ENCODE measurements at regions not wholly inside any gene's neighbourhood (a gene's known extent, or its start where the extent isn't known, plus 50 kb on each side); places are given as distances from the start of the nearest gene placed in this dataset.

DNA sequence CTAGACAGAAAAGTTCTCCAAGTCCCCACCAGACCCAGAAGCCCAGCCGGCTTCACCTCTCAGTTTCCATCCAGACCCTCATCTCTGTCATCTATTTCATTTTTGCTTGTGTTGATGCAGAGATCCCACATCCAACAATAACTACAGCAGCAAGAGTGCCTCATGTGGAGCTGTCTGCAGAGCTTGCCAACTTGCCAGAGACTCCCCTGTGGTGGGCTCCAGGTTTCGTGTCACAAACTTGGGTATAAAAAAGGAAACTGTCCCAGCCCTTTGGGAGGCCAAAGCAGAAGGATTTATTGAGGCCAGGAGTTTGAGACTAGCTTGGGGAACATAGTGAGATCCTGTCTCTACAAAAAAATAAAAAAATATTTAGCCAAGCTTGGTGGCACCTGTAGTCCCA is 182.4 kb upstream of the ATP10A start:
- POLR2A ChIA-PET = no interaction called here
- TF ChIP-seq FOXS1 (CRISPR knock-in tag; IDR thresholded peaks at IDR 0.05) = no peak
- no peak for TF ChIP-seq RARB (CRISPR knock-in tag; IDR thresholded peaks at IDR 0.05)
- no peak for TF ChIP-seq POLR2AphosphoS2 (conservative IDR thresholded peaks at IDR 0.05; ENCODE audit: low read length)
- no peak for TF ChIP-seq CHD2 (IDR thresholded peaks at IDR 0.05; ENCODE audit: low read length, partially characterized antibody)
- no peak for TF ChIP-seq MAFK (IDR thresholded peaks at IDR 0.05; ENCODE audit: partially characterized antibody)
- no peak for TF ChIP-seq ZNF302 (CRISPR knock-in tag; IDR thresholded peaks at IDR 0.05)
- CTCF ChIA-PET = no interaction called here

DNA sequence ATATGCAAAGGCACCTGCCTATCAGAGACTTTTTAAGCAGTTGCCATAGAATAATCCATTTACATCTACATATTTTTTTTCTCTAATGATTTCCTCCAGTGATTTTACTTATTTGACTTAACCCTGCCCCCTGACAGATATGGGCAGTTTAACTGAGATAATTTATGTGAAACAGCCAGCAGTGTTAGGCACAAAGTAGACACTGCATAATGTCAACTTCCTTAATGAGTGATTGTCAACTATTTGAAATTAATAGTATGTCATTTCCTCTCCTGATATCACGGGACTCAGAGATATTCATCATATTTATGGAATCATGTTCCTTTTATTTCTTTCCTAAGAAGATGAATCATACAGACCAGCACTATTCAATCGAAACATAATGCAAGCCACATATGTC is 179.9 kb upstream of the ATP10A start:
- ChIA-PET CTCF (no interaction called here), POLR2A (no interaction called here)
- Histone ChIP-seq H3K4me1 (no peaks in the 10 kb centered on the region), H3K9me3 (no peaks in the 10 kb centered on the region), H3K4me2 (no peak overlapping the region), H3K4me3 (no peak overlapping the region), H3K27ac (no peak overlapping the region)
- no peak for ATAC-seq
- no peak for DNase-seq (ENCODE audit: low read depth in 1 of 2, low spot score in 1 of 2)
- no peak for FAIRE-seq
- WGBS (ENCODE audit: missing lambda C conversion rate) = 6% methylated on average over 2 of the region's 2 CpGs
- TF ChIP-seq TFCP2L1 (CRISPR knock-in tag; IDR thresholded peaks at IDR 0.05) (no peak), TP53 (CRISPR knock-in tag; IDR thresholded peaks at IDR 0.05) (no peak), HDAC2 (IDR thresholded peaks at IDR 0.05) (no peak), NPAS2 (CRISPR knock-in tag; IDR thresholded peaks at IDR 0.05; ENCODE audit: borderline replicate concordance) (no peak), POLR2AphosphoS2 (conservative IDR thresholded peaks at IDR 0.05; ENCODE audit: low read length) (no peak), FOSL2 (IDR thresholded peaks at IDR 0.05) (no peak), FOSL2 (CRISPR knock-in tag; IDR thresholded peaks at IDR 0.05) (no peak)

More for the DNA sequence above, 182.4 kb upstream of the ATP10A start:
- no peak overlapping the region for H3K4me2 ChIP-seq
- DNase-seq (ENCODE audit: low read depth in 1 of 2, low spot score in 1 of 2) = no peak
- H3K27ac ChIP-seq = no peak overlapping the region
- H3K9me3 ChIP-seq = no peaks in the 10 kb centered on the region
- WGBS (ENCODE audit: missing lambda C conversion rate) = 50% methylated on average over 2 of the region's 2 CpGs
- no peak for FAIRE-seq
- no peaks in the 10 kb centered on the region for H3K4me1 ChIP-seq
- no peak overlapping the region for H3K4me3 ChIP-seq
- ATAC-seq = no peak

DNA sequence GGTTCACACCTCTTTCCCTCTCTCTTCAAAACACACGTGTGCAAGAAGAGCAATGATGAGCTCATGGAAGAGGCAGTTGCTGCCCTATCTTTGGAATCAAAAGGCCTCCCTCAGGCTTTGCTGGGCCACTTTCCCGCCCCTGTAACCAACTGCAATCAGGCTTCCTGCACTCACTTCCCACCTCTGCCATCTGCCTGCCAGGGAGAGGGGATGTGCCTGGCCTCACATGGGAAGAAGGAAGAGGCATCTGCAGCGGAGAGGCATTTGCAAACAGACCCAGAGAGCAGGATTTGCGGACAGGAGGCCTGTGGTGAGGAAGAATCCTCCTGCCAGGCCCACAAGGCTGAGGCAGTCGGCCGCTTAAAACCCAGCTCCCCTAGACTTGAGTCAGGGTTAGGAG is 175.6 kb upstream of the ATP10A start:
- ATAC-seq = no peak
- 44% methylated on average over 6 of the region's 6 CpGs for WGBS (ENCODE audit: missing lambda C conversion rate)

DNA sequence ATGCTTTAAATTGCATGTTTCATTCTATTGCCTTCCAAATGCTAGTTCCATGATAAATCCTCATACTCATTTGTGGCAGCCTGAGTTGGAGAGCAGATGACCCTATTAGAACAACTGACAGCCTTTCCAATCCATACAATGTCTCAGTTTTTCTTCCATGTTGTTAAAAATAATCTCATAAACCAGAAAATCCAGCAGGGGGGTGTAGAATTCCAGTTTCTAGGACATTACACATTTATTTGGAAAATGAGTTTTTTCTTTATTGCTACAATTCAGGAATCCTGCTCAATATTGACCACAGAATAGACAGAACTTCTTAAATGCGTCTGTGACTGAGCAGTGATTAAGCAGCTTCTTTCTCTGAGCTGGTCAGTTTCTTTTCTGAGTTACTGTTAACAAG is 174.2 kb upstream of the ATP10A start:
- ATAC-seq = no peak

More for the DNA sequence above, 175.6 kb upstream of the ATP10A start:
- TF ChIP-seq HOXB13 (CRISPR knock-in tag; IDR thresholded peaks at IDR 0.05; ENCODE audit: low read depth) (no peak), HEYL (CRISPR knock-in tag; IDR thresholded peaks at IDR 0.05) (no peak), NR3C1 (IDR thresholded peaks at IDR 0.05) (no peak), RNF2 (IDR thresholded peaks at IDR 0.05; ENCODE audit: borderline replicate concordance, low read depth) (no peak), RAD21 (conservative IDR thresholded peaks at IDR 0.05 in 1 of 2, IDR thresholded peaks at IDR 0.05 in 1 of 2) (no peak)
- TF ChIP-seq, protein P1, sequence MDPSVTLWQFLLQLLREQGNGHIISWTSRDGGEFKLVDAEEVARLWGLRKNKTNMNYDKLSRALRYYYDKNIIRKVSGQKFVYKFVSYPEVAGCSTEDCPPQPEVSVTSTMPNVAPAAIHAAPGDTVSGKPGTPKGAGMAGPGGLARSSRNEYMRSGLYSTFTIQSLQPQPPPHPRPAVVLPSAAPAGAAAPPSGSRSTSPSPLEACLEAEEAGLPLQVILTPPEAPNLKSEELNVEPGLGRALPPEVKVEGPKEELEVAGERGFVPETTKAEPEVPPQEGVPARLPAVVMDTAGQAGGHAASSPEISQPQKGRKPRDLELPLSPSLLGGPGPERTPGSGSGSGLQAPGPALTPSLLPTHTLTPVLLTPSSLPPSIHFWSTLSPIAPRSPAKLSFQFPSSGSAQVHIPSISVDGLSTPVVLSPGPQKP (IDR thresholded peaks at IDR 0.05; ENCODE audit: low read depth, low read length) = no peak
- no peak overlapping the region for H3K4me3 ChIP-seq
- H3K4me2 ChIP-seq = no peak overlapping the region
- no peak for DNase-seq (ENCODE audit: low read depth in 1 of 2, low spot score in 1 of 2)
- ChIA-PET POLR2A (no interaction called here), CTCF (no interaction called here)
- no peak overlapping the region for H3K27ac ChIP-seq
- no peaks in the 10 kb centered on the region for H3K9me3 ChIP-seq
- FAIRE-seq = no peak
- no peaks in the 10 kb centered on the region for H3K4me1 ChIP-seq

More for the DNA sequence above, 174.2 kb upstream of the ATP10A start:
- DNase-seq (ENCODE audit: low read depth in 1 of 2, low spot score in 1 of 2) = no peak
- Histone ChIP-seq H3K4me2 (no peak overlapping the region), H3K9me3 (no peaks in the 10 kb centered on the region), H3K4me3 (no peak overlapping the region), H3K27ac (no peak overlapping the region), H3K4me1 (no peaks in the 10 kb centered on the region)
- no peak for FAIRE-seq
- TF ChIP-seq CEBPB (IDR thresholded peaks at IDR 0.05) (no peak), EHF (CRISPR knock-in tag; IDR thresholded peaks at IDR 0.05) (no peak), FOSL2 (IDR thresholded peaks at IDR 0.05) (no peak), FOSL2 (CRISPR knock-in tag; IDR thresholded peaks at IDR 0.05) (no peak), NR3C1 (IDR thresholded peaks at IDR 0.05) (no peak), NFE2L2 (conservative IDR thresholded peaks at IDR 0.05; ENCODE audit: low read length) (no peak), KDM1A (IDR thresholded peaks at IDR 0.05; ENCODE audit: low read depth) (no peak), PHF8 (IDR thresholded peaks at IDR 0.05; ENCODE audit: borderline replicate concordance, low read depth) (no peak), RFX5 (IDR thresholded peaks at IDR 0.05) (no peak), EP300 (IDR thresholded peaks at IDR 0.05) (no peak), TP53 (CRISPR knock-in tag; IDR thresholded peaks at IDR 0.05) (no peak), HEYL (CRISPR knock-in tag; IDR thresholded peaks at IDR 0.05) (no peak), EHMT2 (IDR thresholded peaks at IDR 0.05; ENCODE audit: low read depth) (no peak), ZFP36 (IDR thresholded peaks at IDR 0.05; ENCODE audit: borderline replicate concordance, partially characterized antibody) (no peak), FOXS1 (CRISPR knock-in tag; IDR thresholded peaks at IDR 0.05) (no peak), BHLHE40 (IDR thresholded peaks at IDR 0.05; ENCODE audit: low read depth, low read length) (no peak)
- TF ChIP-seq, protein P2, sequence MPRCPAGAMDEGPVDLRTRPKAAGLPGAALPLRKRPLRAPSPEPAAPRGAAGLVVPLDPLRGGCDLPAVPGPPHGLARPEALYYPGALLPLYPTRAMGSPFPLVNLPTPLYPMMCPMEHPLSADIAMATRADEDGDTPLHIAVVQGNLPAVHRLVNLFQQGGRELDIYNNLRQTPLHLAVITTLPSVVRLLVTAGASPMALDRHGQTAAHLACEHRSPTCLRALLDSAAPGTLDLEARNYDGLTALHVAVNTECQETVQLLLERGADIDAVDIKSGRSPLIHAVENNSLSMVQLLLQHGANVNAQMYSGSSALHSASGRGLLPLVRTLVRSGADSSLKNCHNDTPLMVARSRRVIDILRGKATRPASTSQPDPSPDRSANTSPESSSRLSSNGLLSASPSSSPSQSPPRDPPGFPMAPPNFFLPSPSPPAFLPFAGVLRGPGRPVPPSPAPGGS (IDR thresholded peaks at IDR 0.05) = no peak
- TF ChIP-seq, protein P3, sequence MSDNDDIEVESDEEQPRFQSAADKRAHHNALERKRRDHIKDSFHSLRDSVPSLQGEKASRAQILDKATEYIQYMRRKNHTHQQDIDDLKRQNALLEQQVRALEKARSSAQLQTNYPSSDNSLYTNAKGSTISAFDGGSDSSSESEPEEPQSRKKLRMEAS (IDR thresholded peaks at IDR 0.05) = no peak
- TF ChIP-seq, protein P4, sequence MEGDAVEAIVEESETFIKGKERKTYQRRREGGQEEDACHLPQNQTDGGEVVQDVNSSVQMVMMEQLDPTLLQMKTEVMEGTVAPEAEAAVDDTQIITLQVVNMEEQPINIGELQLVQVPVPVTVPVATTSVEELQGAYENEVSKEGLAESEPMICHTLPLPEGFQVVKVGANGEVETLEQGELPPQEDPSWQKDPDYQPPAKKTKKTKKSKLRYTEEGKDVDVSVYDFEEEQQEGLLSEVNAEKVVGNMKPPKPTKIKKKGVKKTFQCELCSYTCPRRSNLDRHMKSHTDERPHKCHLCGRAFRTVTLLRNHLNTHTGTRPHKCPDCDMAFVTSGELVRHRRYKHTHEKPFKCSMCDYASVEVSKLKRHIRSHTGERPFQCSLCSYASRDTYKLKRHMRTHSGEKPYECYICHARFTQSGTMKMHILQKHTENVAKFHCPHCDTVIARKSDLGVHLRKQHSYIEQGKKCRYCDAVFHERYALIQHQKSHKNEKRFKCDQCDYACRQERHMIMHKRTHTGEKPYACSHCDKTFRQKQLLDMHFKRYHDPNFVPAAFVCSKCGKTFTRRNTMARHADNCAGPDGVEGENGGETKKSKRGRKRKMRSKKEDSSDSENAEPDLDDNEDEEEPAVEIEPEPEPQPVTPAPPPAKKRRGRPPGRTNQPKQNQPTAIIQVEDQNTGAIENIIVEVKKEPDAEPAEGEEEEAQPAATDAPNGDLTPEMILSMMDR (IDR thresholded peaks at IDR 0.05) = no peak
- ChIA-PET CTCF (no interaction called here), POLR2A (no interaction called here)
- WGBS (ENCODE audit: missing lambda C conversion rate) = 35% methylated on average over 1 of the region's 1 CpG

Data from A549 (cell line).